ENCODE measurements at regions not wholly inside any gene's neighbourhood (a gene's known extent, or its start where the extent isn't known, plus 50 kb on each side); places are given as distances from the start of the nearest gene placed in this dataset.

DNA sequence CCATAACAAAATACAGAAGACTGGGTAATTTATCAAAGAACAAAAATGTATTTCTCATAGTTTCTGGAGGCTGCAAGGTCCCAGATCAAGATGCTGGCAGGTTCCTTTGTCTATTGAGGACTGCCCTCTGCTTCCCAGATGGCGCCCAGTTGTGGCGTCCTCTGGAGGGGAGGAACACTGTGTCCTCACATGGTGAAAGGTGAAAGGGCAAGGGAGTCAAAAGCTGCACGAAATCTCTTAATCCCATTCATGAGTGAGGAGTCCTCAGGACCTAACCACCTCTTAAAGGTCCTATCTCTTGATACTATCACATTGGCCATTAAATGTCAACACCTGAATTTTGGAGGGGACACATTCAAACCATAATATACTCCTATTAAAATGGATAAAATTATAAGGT lies 79.3 kb upstream of the IRF2BP2 start:
- H3K27ac Mint-ChIP-seq (ENCODE audit: unreplicated experiment) = peak overlapping the region; percentile 43
- H3K27me3 Mint-ChIP-seq (ENCODE audit: unreplicated experiment) = no peaks in the 10 kb centered on the region
- TF ChIP-seq, protein P1, sequence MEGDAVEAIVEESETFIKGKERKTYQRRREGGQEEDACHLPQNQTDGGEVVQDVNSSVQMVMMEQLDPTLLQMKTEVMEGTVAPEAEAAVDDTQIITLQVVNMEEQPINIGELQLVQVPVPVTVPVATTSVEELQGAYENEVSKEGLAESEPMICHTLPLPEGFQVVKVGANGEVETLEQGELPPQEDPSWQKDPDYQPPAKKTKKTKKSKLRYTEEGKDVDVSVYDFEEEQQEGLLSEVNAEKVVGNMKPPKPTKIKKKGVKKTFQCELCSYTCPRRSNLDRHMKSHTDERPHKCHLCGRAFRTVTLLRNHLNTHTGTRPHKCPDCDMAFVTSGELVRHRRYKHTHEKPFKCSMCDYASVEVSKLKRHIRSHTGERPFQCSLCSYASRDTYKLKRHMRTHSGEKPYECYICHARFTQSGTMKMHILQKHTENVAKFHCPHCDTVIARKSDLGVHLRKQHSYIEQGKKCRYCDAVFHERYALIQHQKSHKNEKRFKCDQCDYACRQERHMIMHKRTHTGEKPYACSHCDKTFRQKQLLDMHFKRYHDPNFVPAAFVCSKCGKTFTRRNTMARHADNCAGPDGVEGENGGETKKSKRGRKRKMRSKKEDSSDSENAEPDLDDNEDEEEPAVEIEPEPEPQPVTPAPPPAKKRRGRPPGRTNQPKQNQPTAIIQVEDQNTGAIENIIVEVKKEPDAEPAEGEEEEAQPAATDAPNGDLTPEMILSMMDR (IDR thresholded peaks at IDR 0.05; ENCODE audit: partially characterized antibody, unreplicated experiment) = no peak
- peaks cover 3% of the 10 kb centered on the region for H3K9me3 Mint-ChIP-seq (ENCODE audit: unreplicated experiment)
- H3K4me1 Mint-ChIP-seq (ENCODE audit: low read depth, unreplicated experiment) = peaks cover 6% of the 10 kb centered on the region
- DNase-seq = no peak
- no peak overlapping the region for H3K4me3 Mint-ChIP-seq (ENCODE audit: unreplicated experiment)
- peaks cover 8% of the 10 kb centered on the region for H3K36me3 Mint-ChIP-seq (ENCODE audit: unreplicated experiment)

DNA sequence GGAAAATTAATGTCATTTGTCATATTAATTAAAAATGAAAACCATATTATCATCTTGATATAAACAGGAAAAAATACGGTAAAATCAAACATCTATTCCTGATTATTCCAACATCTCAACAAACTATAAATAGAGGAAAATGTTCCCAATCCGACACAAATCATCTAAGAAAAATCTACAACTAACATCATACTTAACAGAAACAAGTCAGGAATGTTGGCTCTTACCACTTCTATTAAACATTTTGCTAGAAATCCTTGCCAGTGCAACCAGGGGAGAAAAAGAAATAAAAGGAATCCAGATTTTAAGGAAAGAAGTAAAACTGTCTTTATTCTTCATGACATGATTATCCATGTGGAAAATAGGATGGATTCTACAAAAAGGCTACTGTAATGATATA lies 77.0 kb upstream of the IRF2BP2 start:
- Mint-ChIP-seq H3K9me3 (ENCODE audit: unreplicated experiment) (peaks cover 3% of the 10 kb centered on the region), H3K27ac (ENCODE audit: unreplicated experiment) (no peak overlapping the region), H3K27me3 (ENCODE audit: unreplicated experiment) (peaks cover 2% of the 10 kb centered on the region), H3K36me3 (ENCODE audit: unreplicated experiment) (peaks cover 8% of the 10 kb centered on the region), H3K4me3 (ENCODE audit: unreplicated experiment) (no peak overlapping the region), H3K4me1 (ENCODE audit: low read depth, unreplicated experiment) (peaks cover 2% of the 10 kb centered on the region)
- DNase-seq = no peak
- TF ChIP-seq, protein P1 (IDR thresholded peaks at IDR 0.05; ENCODE audit: partially characterized antibody, unreplicated experiment) = no peak

DNA sequence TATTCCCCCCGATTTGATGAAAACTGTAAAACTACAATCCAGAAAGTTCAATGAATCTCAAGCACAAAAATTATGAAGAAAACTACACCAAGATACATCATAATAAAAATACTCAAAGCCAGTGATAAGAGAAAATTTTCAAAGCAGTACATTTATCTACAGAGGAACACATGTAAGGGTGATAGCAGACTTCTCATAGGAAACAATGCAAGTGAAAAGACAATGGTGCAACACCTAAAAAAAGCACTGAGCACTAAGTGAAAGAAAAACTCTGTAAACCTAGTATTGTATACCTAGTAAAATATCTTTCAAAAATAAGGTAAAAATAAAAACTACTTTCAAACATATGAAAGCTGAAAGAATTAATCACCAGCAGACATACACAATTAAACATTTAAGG lies 76.1 kb upstream of the IRF2BP2 start:
- TF ChIP-seq, protein P1 (IDR thresholded peaks at IDR 0.05; ENCODE audit: partially characterized antibody, unreplicated experiment) = no peak
- peaks cover 2% of the 10 kb centered on the region for H3K27me3 Mint-ChIP-seq (ENCODE audit: unreplicated experiment)
- H3K4me3 Mint-ChIP-seq (ENCODE audit: unreplicated experiment) = no peak overlapping the region
- H3K27ac Mint-ChIP-seq (ENCODE audit: unreplicated experiment) = no peak overlapping the region
- peaks cover 8% of the 10 kb centered on the region for H3K36me3 Mint-ChIP-seq (ENCODE audit: unreplicated experiment)
- H3K9me3 Mint-ChIP-seq (ENCODE audit: unreplicated experiment) = peaks cover 3% of the 10 kb centered on the region
- peaks cover 2% of the 10 kb centered on the region for H3K4me1 Mint-ChIP-seq (ENCODE audit: low read depth, unreplicated experiment)
- no peak for DNase-seq

- DNase-seq = no peak
- Mint-ChIP-seq H3K27ac (ENCODE audit: unreplicated experiment) (no peak overlapping the region), H3K4me3 (ENCODE audit: unreplicated experiment) (no peak overlapping the region), H3K9me3 (ENCODE audit: unreplicated experiment) (peaks cover 3% of the 10 kb centered on the region), H3K36me3 (ENCODE audit: unreplicated experiment) (peaks cover 8% of the 10 kb centered on the region), H3K4me1 (ENCODE audit: low read depth, unreplicated experiment) (peaks cover 2% of the 10 kb centered on the region), H3K27me3 (ENCODE audit: unreplicated experiment) (peaks cover 2% of the 10 kb centered on the region)
- TF ChIP-seq, protein P1 (IDR thresholded peaks at IDR 0.05; ENCODE audit: partially characterized antibody, unreplicated experiment) = no peak
Measured at GRCh38 chr1:234684856-234685255, 74.9 kb upstream of the IRF2BP2 start.

- no peak overlapping the region for H3K4me3 Mint-ChIP-seq (ENCODE audit: unreplicated experiment)
- peaks cover 3% of the 10 kb centered on the region for H3K9me3 Mint-ChIP-seq (ENCODE audit: unreplicated experiment)
- H3K27me3 Mint-ChIP-seq (ENCODE audit: unreplicated experiment) = peaks cover 2% of the 10 kb centered on the region
- no peaks in the 10 kb centered on the region for H3K4me1 Mint-ChIP-seq (ENCODE audit: low read depth, unreplicated experiment)
- H3K36me3 Mint-ChIP-seq (ENCODE audit: unreplicated experiment) = peaks cover 8% of the 10 kb centered on the region
- DNase-seq = no peak
- TF ChIP-seq, protein P1 (IDR thresholded peaks at IDR 0.05; ENCODE audit: partially characterized antibody, unreplicated experiment) = no peak
- H3K27ac Mint-ChIP-seq (ENCODE audit: unreplicated experiment) = no peak overlapping the region
Measured at GRCh38 chr1:234683861-234684632, 74.1 kb upstream of the IRF2BP2 start.
